GM21737 (cell line): ENCODE measurements at regions not wholly inside any gene's neighbourhood (a gene's known extent, or its start where the extent isn't known, plus 50 kb on each side); places are given as distances from the start of the nearest gene placed in this dataset.

ENCODE experiments used
- ATAC-seq: cut with Tn5 transposase; IDR thresholded peaks from one replicate; pipeline ENCODE4 v1.9.1; 2021; ENCODE audit warnings: mild to moderate bottlenecking, moderate library complexity; ENCODE audit not compliant: unreplicated experiment

- ATAC-seq = no peak
These were observed 247.8 kb downstream of the BUB3 start for GRCh38 chr10:123402021-123402420.

GRCh38 chr10:123402656-123403055, 248.5 kb downstream of the BUB3 start:
- peak; percentile 74 for ATAC-seq

- no peak for ATAC-seq
These were observed 250.2 kb downstream of the BUB3 start for GRCh38 chr10:123404357-123404756.

GRCh38 chr10:123408660-123409059, 254.5 kb downstream of the BUB3 start:
- no peak for ATAC-seq

GRCh38 chr10:123409426-123409825, 255.2 kb downstream of the BUB3 start:
- ATAC-seq = no peak

GRCh38 chr10:123409884-123410283, 255.7 kb downstream of the BUB3 start:
- ATAC-seq = no peak

GRCh38 chr10:123413353-123413752, 252.8 kb upstream of the GPR26 start:
- no peak for ATAC-seq

- no peak for ATAC-seq
These were observed 250.6 kb upstream of the GPR26 start for GRCh38 chr10:123415523-123415922.

- ATAC-seq = no peak
These were observed 248.7 kb upstream of the GPR26 start for GRCh38 chr10:123417414-123417813.

- ATAC-seq = no peak
These were observed 244.7 kb upstream of the GPR26 start for GRCh38 chr10:123421461-123421860.

GRCh38 chr10:123422261-123422660, 243.9 kb upstream of the GPR26 start:
- ATAC-seq = no peak

GRCh38 chr10:123424537-123424936, 241.6 kb upstream of the GPR26 start:
- no peak for ATAC-seq

GRCh38 chr10:123425680-123426079, 240.5 kb upstream of the GPR26 start:
- no peak for ATAC-seq

- ATAC-seq = no peak
These were observed 238.9 kb upstream of the GPR26 start for GRCh38 chr10:123427165-123427786.

- no peak for ATAC-seq
These were observed 237.8 kb upstream of the GPR26 start for GRCh38 chr10:123428391-123428790.

- ATAC-seq = no peak
These were observed 236.4 kb upstream of the GPR26 start for GRCh38 chr10:123429706-123430221.

- no peak for ATAC-seq
These were observed 232.6 kb upstream of the GPR26 start for GRCh38 chr10:123433539-123433938.

- no peak for ATAC-seq
These were observed 231.6 kb upstream of the GPR26 start for GRCh38 chr10:123434435-123435039.

GRCh38 chr10:123442901-123443300, 223.3 kb upstream of the GPR26 start:
- ATAC-seq = peak; percentile 79

- ATAC-seq = no peak
These were observed 222.2 kb upstream of the GPR26 start for GRCh38 chr10:123443924-123444323.

GRCh38 chr10:123445261-123445775, 220.8 kb upstream of the GPR26 start:
- no peak for ATAC-seq

- no peak for ATAC-seq
These were observed 219.6 kb upstream of the GPR26 start for GRCh38 chr10:123446449-123447156.
